Fibroblast of lung (primary cell): ENCODE measurements at regions not wholly inside any gene's neighbourhood (a gene's known extent, or its start where the extent isn't known, plus 50 kb on each side); places are given as distances from the start of the nearest gene placed in this dataset.

ENCODE experiments used
- DNase-seq, 2 donors: peaks; one replicate each; pipeline versions ENCODE4 v3.0.0 to v3.0.0-alpha.2; 2010; ENCODE audit warnings: low read depth in 2 of 2
- H2AFZ ChIP-seq: 2 replicates; pipeline ENCODE4 v1.5.1; 2012; ENCODE audit warnings: low read length, control low read depth, inconsistent platforms
- H3K27ac ChIP-seq: 2 replicates; pipeline ENCODE4 v1.5.1; 2011; ENCODE audit warnings: low read length, control low read depth; ENCODE audit not compliant: insufficient read depth
- H3K27me3 ChIP-seq: 2 replicates; pipeline ENCODE4 v1.5.1; 2011; ENCODE audit warnings: mild to moderate bottlenecking, low read length; ENCODE audit not compliant: control insufficient read depth, insufficient read depth
- H3K36me3 ChIP-seq: 2 replicates; pipeline ENCODE4 v1.5.1; 2011; ENCODE audit warnings: low read length; ENCODE audit not compliant: control insufficient read depth, insufficient read depth
- H3K4me1 ChIP-seq: 2 replicates; pipeline ENCODE4 v1.5.1; 2011; ENCODE audit warnings: low read length; ENCODE audit not compliant: control insufficient read depth, insufficient read depth; ENCODE audit errors: extremely low read depth
- H3K4me2 ChIP-seq: 2 replicates; pipeline ENCODE4 v1.5.1; 2011; ENCODE audit warnings: low read length, control low read depth; ENCODE audit not compliant: insufficient read depth; ENCODE audit errors: extremely low read depth
- H3K4me3 ChIP-seq, 4 experiments: fragments of 200-600 bp in 1 of 4; sonication (generic) in 1 of 4; replicated peaks in 1 of 4; 2 replicates each; pipeline ENCODE4 v1.5.1; 2011 to 2016; ENCODE audit warnings: low read length in 4 of 4, low read depth in 3 of 4, mild to moderate bottlenecking in 3 of 4, control low read depth in 2 of 4, inconsistent platforms in 1 of 4, mixed read lengths in 1 of 4; ENCODE audit not compliant: insufficient read depth in 1 of 4; ENCODE audit errors: control extremely low read depth in 1 of 4
- H3K79me2 ChIP-seq: 2 replicates; pipeline ENCODE4 v1.5.1; 2012; ENCODE audit warnings: mild to moderate bottlenecking, low read length, inconsistent platforms; ENCODE audit not compliant: control insufficient read depth, insufficient read depth
- H3K9ac ChIP-seq: 2 replicates; pipeline ENCODE4 v1.5.1; 2011; ENCODE audit warnings: mild to moderate bottlenecking, low read length, control low read depth; ENCODE audit not compliant: insufficient read depth
- H3K9me3 ChIP-seq: 2 replicates; pipeline ENCODE4 v1.5.1; 2012; ENCODE audit warnings: low read depth, low read length; ENCODE audit not compliant: control insufficient read depth, insufficient read depth
- H4K20me1 ChIP-seq: 2 replicates; pipeline ENCODE4 v1.5.1; 2011; ENCODE audit warnings: low read length; ENCODE audit not compliant: control insufficient read depth, insufficient read depth; ENCODE audit errors: extremely low read depth
- CTCF ChIP-seq, 2 donors: IDR thresholded peaks in 1 of 2; conservative IDR thresholded peaks in 1 of 2; 1 replicate in 1 of 2; 2 replicates in 1 of 2; pipeline ENCODE4 v1.5.1; 2011 to 2012; ENCODE audit warnings: low read length in 2 of 2, control low read depth in 1 of 2, inconsistent platforms in 1 of 2, low read depth in 1 of 2, mild to moderate bottlenecking in 1 of 2
- EZH2 ChIP-seq: IDR thresholded peaks from 2 replicates; pipeline ENCODE4 v1.5.1; 2012; ENCODE audit warnings: low read length, control low read depth, mild to moderate bottlenecking; ENCODE audit errors: missing control alignments

- Histone ChIP-seq H3K36me3 (no peaks in the 10 kb centered on the region), H3K4me3 (no peak overlapping the region), H3K9me3 (no peaks in the 10 kb centered on the region), H4K20me1 (no peaks in the 10 kb centered on the region), H3K27ac (no peak overlapping the region), H2AFZ (no peak overlapping the region), H3K4me2 (no peak overlapping the region), H3K79me2 (no peaks in the 10 kb centered on the region), H3K4me1 (no peaks in the 10 kb centered on the region), H3K27me3 (no peaks in the 10 kb centered on the region), H3K9ac (no peak overlapping the region)
- no peak for TF ChIP-seq CTCF (conservative IDR thresholded peaks at IDR 0.05 in 1 of 2, IDR thresholded peaks at IDR 0.05 in 1 of 2; ENCODE audit: low read depth in 1 of 2, low read length in 2 of 2)
- no peak for TF ChIP-seq EZH2
- no peak for DNase-seq
Measured at GRCh38 chr6:167574431-167575151, 249.7 kb downstream of the TTLL2 start.

GRCh38 chr6:167575158-167575696, 250.3 kb downstream of the TTLL2 start:
- no peaks in the 10 kb centered on the region for H3K27me3 ChIP-seq
- H3K4me1 ChIP-seq, result no peaks in the 10 kb centered on the region
- no peak overlapping the region for H3K9ac ChIP-seq
- no peak overlapping the region for H2AFZ ChIP-seq
- TF ChIP-seq CTCF (conservative IDR thresholded peaks at IDR 0.05 in 1 of 2, IDR thresholded peaks at IDR 0.05 in 1 of 2; ENCODE audit: low read depth in 1 of 2, low read length in 2 of 2) (no peak), EZH2 (no peak)
- no peaks in the 10 kb centered on the region for H3K36me3 ChIP-seq
- H3K9me3 ChIP-seq, result no peaks in the 10 kb centered on the region
- H3K79me2 ChIP-seq, result no peaks in the 10 kb centered on the region
- no peaks in the 10 kb centered on the region for H4K20me1 ChIP-seq
- H3K27ac ChIP-seq, result no peak overlapping the region
- no peak for DNase-seq
- no peak overlapping the region for H3K4me2 ChIP-seq
- no peak overlapping the region for H3K4me3 ChIP-seq

GRCh38 chr6:167576050-167576741, 250.5 kb upstream of the AFDN start:
- Histone ChIP-seq H2AFZ (no peak overlapping the region), H3K4me3 (no peak overlapping the region), H3K36me3 (no peaks in the 10 kb centered on the region), H3K79me2 (no peaks in the 10 kb centered on the region), H3K9ac (no peak overlapping the region), H3K27ac (no peak overlapping the region), H3K4me1 (no peaks in the 10 kb centered on the region), H3K27me3 (no peaks in the 10 kb centered on the region), H3K9me3 (no peaks in the 10 kb centered on the region), H3K4me2 (no peak overlapping the region), H4K20me1 (no peaks in the 10 kb centered on the region)
- no peak for DNase-seq
- TF ChIP-seq EZH2, result no peak
- TF ChIP-seq CTCF (conservative IDR thresholded peaks at IDR 0.05 in 1 of 2, IDR thresholded peaks at IDR 0.05 in 1 of 2; ENCODE audit: low read depth in 1 of 2, low read length in 2 of 2), result no peak
